Smooth muscle cell (in vitro differentiated cells): ENCODE measurements at regions not wholly inside any gene's neighbourhood (a gene's known extent, or its start where the extent isn't known, plus 50 kb on each side); places are given as distances from the start of the nearest gene placed in this dataset.
A peak's percentile ranks its signal among the peaks of the same experiment; 100 is the strongest.

Experiments
- DNase-seq: peaks from one replicate; lab custom pipeline; 2025; ENCODE audit not compliant: unreplicated experiment; lab: John Stamatoyannopoulos, UW
- H2AFZ ChIP-seq: fragments of 200-600 bp; sonication (generic); 2 replicates; pipeline ENCODE4 v1.6.0; 2016; ENCODE audit warnings: antibody characterized with exemption, low read depth, mild to moderate bottlenecking
- H3F3A ChIP-seq: fragments of 200-600 bp; sonication (generic); 2 replicates; pipeline ENCODE4 v1.6.0; 2017; ENCODE audit warnings: antibody characterized with exemption, low read depth
- H3K27ac ChIP-seq: fragments of 200-600 bp; sonication (generic); 2 replicates; pipeline ENCODE4 v1.5.1; 2016; ENCODE audit warnings: low read depth, mild to moderate bottlenecking
- H3K27me3 ChIP-seq: fragments of 200-600 bp; sonication (generic); 2 replicates; pipeline ENCODE4 v1.6.1; 2016; ENCODE audit warnings: low read depth, mild to moderate bottlenecking
- H3K36me3 ChIP-seq: fragments of 200-600 bp; sonication (generic); 2 replicates; pipeline ENCODE4 v1.5.1; 2016; ENCODE audit warnings: low read depth
- H3K4me1 ChIP-seq: fragments of 200-600 bp; sonication (generic); 2 replicates; pipeline ENCODE4 v1.5.1; 2016; ENCODE audit warnings: low read depth
- H3K4me2 ChIP-seq: fragments of 200-600 bp; sonication (generic); 2 replicates; pipeline ENCODE4 v1.6.0; 2016; ENCODE audit warnings: mild to moderate bottlenecking
- H3K4me3 ChIP-seq: fragments of 200-600 bp; sonication (generic); 2 replicates; pipeline ENCODE4 v1.5.1; 2016; ENCODE audit warnings: mild to moderate bottlenecking
- H3K79me2 ChIP-seq: fragments of 200-600 bp; sonication (generic); 2 replicates; pipeline ENCODE4 v1.6.0; 2016; ENCODE audit warnings: low read depth, mild to moderate bottlenecking
- H3K9ac ChIP-seq: fragments of 200-600 bp; sonication (generic); 2 replicates; pipeline ENCODE4 v1.6.0; 2016; ENCODE audit warnings: low read depth
- H3K9me3 ChIP-seq: fragments of 200-600 bp; sonication (generic); replicated peaks from 2 replicates; pipeline ENCODE4 v1.5.1; 2016; ENCODE audit warnings: low read depth
- H4K20me1 ChIP-seq: fragments of 200-600 bp; sonication (generic); 2 replicates; pipeline ENCODE4 v1.6.0; 2016; ENCODE audit warnings: low read depth
- WGBS: methylation state at CpG from one replicate; pipeline ENCODE4 v1.1.7; 2016; ENCODE audit warnings: low lambda C conversion rate; 5-methylcytosine and 5-hydroxymethylcytosine counted together
- TF ChIP-seq, protein P1 (sequence below): fragments of 200-600 bp; sonication (generic); IDR thresholded peaks from 2 replicates; pipeline ENCODE4 v1.5.1; 2017; ENCODE audit warnings: borderline replicate concordance, mild to moderate bottlenecking, antibody characterized with exemption; ENCODE audit not compliant: insufficient read depth, poor library complexity, severe bottlenecking

DNA sequence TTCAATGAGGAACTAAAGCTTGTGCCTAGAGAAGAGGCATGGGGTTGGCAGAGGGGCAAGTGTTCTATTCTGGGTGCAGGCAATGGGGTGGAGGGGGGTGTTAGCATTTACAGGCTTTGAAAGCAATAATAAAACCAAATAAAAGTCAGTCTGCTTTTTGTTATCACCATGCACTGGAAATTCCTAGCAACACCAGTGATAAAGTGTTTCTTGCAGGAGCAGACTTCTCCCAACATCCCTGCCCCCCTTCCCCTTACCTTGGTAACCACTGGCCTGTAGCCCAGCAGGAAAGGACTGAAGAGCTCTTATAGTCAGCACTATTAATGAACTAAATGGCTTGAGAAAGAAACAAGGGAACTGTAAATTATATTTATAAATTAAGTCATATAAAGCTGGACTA, 65.2 kb upstream of the SESN3 start:
- no peaks in the 10 kb centered on the region for H3K27me3 ChIP-seq
- H3K79me2 ChIP-seq, result no peaks in the 10 kb centered on the region
- H3K4me3 ChIP-seq, result no peak overlapping the region
- no peaks in the 10 kb centered on the region for H3K36me3 ChIP-seq
- H4K20me1 ChIP-seq, result no peaks in the 10 kb centered on the region
- H3K9ac ChIP-seq, result no peak overlapping the region
- H3K4me2 ChIP-seq, result peak overlapping the region; percentile 22
- H3K4me1 ChIP-seq, result peaks cover 32% of the 10 kb centered on the region
- H3K9me3 ChIP-seq, result no peaks in the 10 kb centered on the region
- no peak overlapping the region for H3K27ac ChIP-seq
- no peak overlapping the region for H2AFZ ChIP-seq
- TF ChIP-seq, protein P1, sequence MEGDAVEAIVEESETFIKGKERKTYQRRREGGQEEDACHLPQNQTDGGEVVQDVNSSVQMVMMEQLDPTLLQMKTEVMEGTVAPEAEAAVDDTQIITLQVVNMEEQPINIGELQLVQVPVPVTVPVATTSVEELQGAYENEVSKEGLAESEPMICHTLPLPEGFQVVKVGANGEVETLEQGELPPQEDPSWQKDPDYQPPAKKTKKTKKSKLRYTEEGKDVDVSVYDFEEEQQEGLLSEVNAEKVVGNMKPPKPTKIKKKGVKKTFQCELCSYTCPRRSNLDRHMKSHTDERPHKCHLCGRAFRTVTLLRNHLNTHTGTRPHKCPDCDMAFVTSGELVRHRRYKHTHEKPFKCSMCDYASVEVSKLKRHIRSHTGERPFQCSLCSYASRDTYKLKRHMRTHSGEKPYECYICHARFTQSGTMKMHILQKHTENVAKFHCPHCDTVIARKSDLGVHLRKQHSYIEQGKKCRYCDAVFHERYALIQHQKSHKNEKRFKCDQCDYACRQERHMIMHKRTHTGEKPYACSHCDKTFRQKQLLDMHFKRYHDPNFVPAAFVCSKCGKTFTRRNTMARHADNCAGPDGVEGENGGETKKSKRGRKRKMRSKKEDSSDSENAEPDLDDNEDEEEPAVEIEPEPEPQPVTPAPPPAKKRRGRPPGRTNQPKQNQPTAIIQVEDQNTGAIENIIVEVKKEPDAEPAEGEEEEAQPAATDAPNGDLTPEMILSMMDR, result no peak
- H3F3A ChIP-seq, result peaks cover 17% of the 10 kb centered on the region
- DNase-seq, result no peak

DNA sequence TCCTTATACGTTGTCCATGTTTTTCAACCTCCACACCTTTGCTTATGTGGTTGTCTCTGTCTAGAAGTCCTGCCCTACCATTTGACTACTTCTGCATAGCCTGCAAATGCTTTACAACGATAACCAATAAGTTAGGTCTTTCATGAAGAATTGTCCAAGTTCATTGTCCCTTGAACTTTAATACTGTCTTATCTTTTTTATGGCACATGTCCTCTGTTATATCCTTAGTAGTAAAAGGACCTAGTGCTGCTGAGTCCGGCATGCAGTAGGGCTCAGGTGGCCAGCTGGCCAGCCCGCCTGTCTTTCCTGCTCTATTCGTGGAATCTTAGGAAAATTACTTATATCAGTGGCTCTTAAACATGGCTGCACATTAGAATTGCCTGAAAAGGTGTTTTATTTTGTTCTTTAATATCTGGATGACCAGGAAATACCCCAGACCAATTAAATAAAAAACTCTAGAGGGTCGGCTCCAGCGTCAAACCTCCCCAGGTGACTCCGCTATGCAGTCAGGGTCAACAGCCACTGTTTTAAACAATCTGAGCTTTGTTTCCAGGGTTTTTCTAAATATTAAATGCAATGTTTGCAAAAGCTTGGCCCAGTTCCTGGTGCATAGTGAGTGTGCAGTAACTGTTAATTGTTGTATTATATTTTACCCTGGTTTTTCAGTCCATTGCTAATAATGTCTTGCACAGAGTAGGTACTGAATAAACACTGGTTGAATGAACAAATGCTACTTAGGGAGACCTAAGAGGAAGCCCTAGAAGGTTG, 64.6 kb upstream of the SESN3 start:
- Histone ChIP-seq H3K27ac (no peak overlapping the region), H3K9me3 (no peaks in the 10 kb centered on the region), H3K4me1 (peaks cover 36% of the 10 kb centered on the region), H3K79me2 (no peaks in the 10 kb centered on the region), H3K4me2 (no peak overlapping the region), H3F3A (peaks cover 17% of the 10 kb centered on the region), H3K9ac (no peak overlapping the region), H2AFZ (no peak overlapping the region), H3K36me3 (no peaks in the 10 kb centered on the region), H4K20me1 (no peaks in the 10 kb centered on the region), H3K27me3 (no peaks in the 10 kb centered on the region), H3K4me3 (no peak overlapping the region)
- TF ChIP-seq, protein P1, result no peak
- WGBS, result 86% methylated on average over 8 of the region's 8 CpGs
- no peak for DNase-seq

DNA sequence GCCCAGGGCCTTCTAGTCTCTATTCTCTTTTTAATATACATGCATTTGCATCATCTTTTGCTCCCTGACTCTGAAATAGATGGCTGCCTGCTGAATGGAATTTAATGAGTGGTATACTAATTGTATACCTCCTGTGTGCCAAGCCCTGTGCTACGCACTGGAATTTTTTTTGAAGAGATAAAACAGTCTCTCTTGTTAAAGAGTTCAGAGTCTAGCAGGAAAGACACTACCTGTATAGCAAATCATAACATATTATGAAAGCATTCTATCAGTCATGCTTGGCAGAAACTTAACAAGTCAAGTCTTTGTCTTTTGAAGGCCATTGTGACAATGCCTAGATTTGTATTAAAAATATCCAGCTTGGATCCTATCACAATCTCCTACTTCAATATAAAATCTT, 63.7 kb upstream of the SESN3 start:
- Histone ChIP-seq H3K79me2 (no peaks in the 10 kb centered on the region), H2AFZ (no peak overlapping the region), H3K36me3 (no peaks in the 10 kb centered on the region), H3K27ac (no peak overlapping the region), H3K9ac (no peak overlapping the region), H3F3A (peaks cover 17% of the 10 kb centered on the region), H3K27me3 (no peaks in the 10 kb centered on the region), H3K4me1 (peaks cover 34% of the 10 kb centered on the region), H3K4me3 (no peak overlapping the region), H3K9me3 (no peaks in the 10 kb centered on the region), H4K20me1 (no peaks in the 10 kb centered on the region), H3K4me2 (no peak overlapping the region)
- no peak for DNase-seq
- 97% methylated on average over 1 of the region's 1 CpG for WGBS
- TF ChIP-seq, protein P1, result no peak

DNA sequence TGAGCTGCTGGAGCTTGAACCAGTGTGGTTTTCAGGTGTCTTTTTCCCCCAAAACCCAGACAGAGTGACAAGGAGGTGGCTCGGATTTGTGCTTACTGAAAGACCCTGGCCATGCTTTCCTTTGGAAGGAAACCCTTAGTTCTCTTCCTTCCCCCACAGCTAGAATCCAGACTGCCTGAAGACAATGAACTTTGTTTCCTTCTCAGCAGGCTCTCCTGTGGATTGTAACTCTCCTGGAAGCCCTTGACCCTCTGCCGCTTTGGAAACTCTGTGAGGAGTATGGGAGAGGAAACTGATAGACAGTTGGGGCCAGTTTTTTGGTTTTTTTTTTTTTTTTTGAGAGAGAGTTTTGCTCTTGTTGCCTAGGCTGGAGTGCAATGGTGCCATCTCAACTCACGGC, 62.1 kb upstream of the SESN3 start:
- TF ChIP-seq, protein P1, result no peak

More for the DNA sequence above, 62.1 kb upstream of the SESN3 start:
- Histone ChIP-seq H3K9me3 (no peaks in the 10 kb centered on the region), H3K4me2 (no peak overlapping the region), H3K27ac (no peak overlapping the region), H3F3A (peaks cover 7% of the 10 kb centered on the region), H2AFZ (no peak overlapping the region), H3K4me3 (no peak overlapping the region), H3K27me3 (no peaks in the 10 kb centered on the region), H3K4me1 (peaks cover 18% of the 10 kb centered on the region), H3K36me3 (no peaks in the 10 kb centered on the region), H3K9ac (no peak overlapping the region), H3K79me2 (no peaks in the 10 kb centered on the region), H4K20me1 (no peaks in the 10 kb centered on the region)
- DNase-seq, result no peak
- 97% methylated on average over 3 of the region's 3 CpGs for WGBS
